Astrocyte of the spinal cord (primary cell): ENCODE measurements at regions not wholly inside any gene's neighbourhood (a gene's known extent, or its start where the extent isn't known, plus 50 kb on each side); places are given as distances from the start of the nearest gene placed in this dataset.

ENCODE experiments used
- DNase-seq: peaks from one replicate; pipeline ENCODE4 v3.0.0; 2011; ENCODE audit warnings: low read depth, low spot score
- H3K4me3 ChIP-seq: 2 replicates; pipeline ENCODE4 v1.5.1; 2011; ENCODE audit warnings: low read depth, mild to moderate bottlenecking, low read length, moderate library complexity
- in situ Hi-C: cut with HindIII; loops from 2 replicates; pipeline ENCODE4 v1.10.0; 2017; ENCODE audit warnings: low sequenced_read_pairs
- TF ChIP-seq, protein P1 (sequence below): IDR thresholded peaks from 2 replicates; pipeline ENCODE4 v1.5.1; 2012; ENCODE audit warnings: low read depth, mild to moderate bottlenecking, low read length, inconsistent platforms

- H3K4me3 ChIP-seq, result no peak overlapping the region
- peak; percentile 4 for DNase-seq
- in situ Hi-C loops, result no loop called here
- TF ChIP-seq, protein P1, sequence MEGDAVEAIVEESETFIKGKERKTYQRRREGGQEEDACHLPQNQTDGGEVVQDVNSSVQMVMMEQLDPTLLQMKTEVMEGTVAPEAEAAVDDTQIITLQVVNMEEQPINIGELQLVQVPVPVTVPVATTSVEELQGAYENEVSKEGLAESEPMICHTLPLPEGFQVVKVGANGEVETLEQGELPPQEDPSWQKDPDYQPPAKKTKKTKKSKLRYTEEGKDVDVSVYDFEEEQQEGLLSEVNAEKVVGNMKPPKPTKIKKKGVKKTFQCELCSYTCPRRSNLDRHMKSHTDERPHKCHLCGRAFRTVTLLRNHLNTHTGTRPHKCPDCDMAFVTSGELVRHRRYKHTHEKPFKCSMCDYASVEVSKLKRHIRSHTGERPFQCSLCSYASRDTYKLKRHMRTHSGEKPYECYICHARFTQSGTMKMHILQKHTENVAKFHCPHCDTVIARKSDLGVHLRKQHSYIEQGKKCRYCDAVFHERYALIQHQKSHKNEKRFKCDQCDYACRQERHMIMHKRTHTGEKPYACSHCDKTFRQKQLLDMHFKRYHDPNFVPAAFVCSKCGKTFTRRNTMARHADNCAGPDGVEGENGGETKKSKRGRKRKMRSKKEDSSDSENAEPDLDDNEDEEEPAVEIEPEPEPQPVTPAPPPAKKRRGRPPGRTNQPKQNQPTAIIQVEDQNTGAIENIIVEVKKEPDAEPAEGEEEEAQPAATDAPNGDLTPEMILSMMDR, result no peak
Measured at GRCh38 chr10:25849988-25850387, 84.0 kb upstream of the MYO3A start.

- TF ChIP-seq, protein P1, result no peak
- no peak for DNase-seq
- no peak overlapping the region for H3K4me3 ChIP-seq
- in situ Hi-C loops, result no loop called here
Measured at GRCh38 chr10:25851548-25851947, 82.5 kb upstream of the MYO3A start.

DNA sequence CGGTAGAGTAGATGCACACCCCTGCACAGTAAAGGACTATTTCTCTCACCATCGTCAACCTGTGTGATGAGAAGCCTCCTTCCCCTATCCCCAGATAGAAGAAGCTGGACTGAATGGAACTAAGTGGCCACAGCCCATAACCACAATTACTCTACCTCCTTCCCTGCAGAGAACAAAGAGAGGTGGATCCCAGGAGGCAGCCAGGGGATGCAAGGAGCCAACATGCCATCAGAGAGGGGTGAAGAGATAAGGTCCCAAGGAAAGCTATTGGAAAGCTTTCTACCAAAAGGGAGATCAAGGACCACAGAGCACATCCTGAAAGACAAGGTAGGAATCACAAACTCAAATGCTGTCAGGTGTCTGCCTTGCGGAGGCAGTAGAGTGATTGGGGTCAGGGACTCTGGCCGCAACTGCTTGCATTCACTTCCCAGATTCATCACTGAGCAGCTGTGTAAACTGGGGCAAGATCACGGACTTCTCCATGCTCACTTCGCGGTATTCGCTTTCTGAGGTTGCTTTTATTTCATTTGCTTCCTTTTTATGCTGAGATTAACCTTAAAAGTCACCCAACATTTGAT lies 81.6 kb upstream of the MYO3A start:
- no peak overlapping the region for H3K4me3 ChIP-seq
- DNase-seq, result no peak
- in situ Hi-C loops, result no loop called here
- TF ChIP-seq, protein P1, result no peak

DNA sequence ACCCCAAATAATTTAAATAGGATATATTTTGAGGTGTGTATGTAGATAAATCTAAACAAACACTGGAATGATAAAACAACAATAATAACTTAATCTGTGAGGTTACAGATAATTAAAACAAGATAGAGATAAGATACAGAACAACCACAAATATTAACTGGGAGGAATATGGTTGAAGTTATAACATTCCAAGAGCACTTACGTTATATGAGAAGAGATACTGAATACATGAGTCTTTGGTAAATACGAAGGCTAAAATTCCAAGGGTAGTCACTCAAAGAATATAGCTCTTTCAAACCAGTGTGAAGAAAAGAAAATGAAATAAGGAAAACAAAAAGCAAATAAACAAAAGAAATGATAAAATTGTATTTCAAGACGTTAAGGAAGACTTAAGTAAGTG lies 76.0 kb upstream of the MYO3A start:
- TF ChIP-seq, protein P1, result no peak
- no peak overlapping the region for H3K4me3 ChIP-seq
- in situ Hi-C loops, result no loop called here
- no peak for DNase-seq

DNA sequence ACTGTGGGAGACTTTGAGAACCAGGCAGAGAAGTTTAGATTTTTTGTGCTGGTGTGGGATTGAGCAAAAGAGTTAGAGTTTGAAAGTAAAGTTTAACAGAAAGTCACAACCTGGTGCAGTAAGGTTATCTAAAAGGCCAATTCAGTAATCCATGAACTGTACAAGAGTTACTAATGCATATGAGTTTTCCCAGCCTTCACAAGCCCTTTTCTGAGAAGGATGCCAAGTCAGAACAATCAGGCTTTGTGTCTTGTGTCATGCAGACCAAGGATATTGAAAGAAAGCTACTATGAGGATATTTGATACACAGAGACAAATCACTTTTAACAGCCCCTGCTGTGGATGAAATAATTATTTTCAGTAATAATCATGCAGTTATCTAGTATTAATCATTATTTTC lies 68.8 kb upstream of the MYO3A start:
- TF ChIP-seq, protein P1, result no peak
- no peak overlapping the region for H3K4me3 ChIP-seq
- in situ Hi-C loops, result no loop called here
- DNase-seq, result no peak

DNA sequence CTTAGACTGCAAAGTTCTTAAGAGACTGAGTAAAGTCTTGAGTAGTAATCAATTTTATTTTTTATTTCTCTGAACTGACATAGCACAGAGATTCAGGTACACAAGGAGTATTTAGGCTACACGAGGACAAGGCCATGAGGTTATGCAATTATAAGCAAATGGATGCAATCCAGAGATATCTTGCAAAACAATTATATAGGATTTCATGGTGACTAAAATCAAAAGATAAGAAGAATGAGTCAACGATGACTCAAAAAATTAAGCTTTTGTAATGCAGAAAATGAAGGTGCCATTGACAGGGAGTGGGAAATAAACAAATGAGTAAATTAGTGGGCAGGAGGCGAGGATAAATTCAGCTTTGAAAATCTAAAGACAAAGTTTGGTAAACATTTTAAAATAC lies 66.7 kb upstream of the MYO3A start:
- in situ Hi-C loops, result no loop called here
- DNase-seq, result no peak
- TF ChIP-seq, protein P1, result no peak

More for the DNA sequence above, 66.7 kb upstream of the MYO3A start:
- H3K4me3 ChIP-seq, result no peak overlapping the region
